Uterus (tissue), 2 donors: ENCODE measurements at regions not wholly inside any gene's neighbourhood (a gene's known extent, or its start where the extent isn't known, plus 50 kb on each side); places are given as distances from the start of the nearest gene placed in this dataset.

Source experiments
- POLR2A ChIP-seq, 2 donors: fragments of 450-650 bp; IDR thresholded peaks; one replicate each; pipeline ENCODE4 v1.6.1; 2016; ENCODE audit warnings: antibody characterized with exemption in 2 of 2, mild to moderate bottlenecking in 1 of 2, moderate library complexity in 1 of 2
- TF ChIP-seq, protein P1 (sequence below), 4 experiments: fragments of 200-600 bp in 2 of 4; fragments of 450-650 bp in 2 of 4; sonication (generic) in 2 of 4; IDR thresholded peaks; one replicate each; pipeline ENCODE4 v1.5.1; 2016 to 2019; ENCODE audit warnings: antibody characterized with exemption in 4 of 4, mild to moderate bottlenecking in 2 of 4, moderate library complexity in 1 of 4

DNA sequence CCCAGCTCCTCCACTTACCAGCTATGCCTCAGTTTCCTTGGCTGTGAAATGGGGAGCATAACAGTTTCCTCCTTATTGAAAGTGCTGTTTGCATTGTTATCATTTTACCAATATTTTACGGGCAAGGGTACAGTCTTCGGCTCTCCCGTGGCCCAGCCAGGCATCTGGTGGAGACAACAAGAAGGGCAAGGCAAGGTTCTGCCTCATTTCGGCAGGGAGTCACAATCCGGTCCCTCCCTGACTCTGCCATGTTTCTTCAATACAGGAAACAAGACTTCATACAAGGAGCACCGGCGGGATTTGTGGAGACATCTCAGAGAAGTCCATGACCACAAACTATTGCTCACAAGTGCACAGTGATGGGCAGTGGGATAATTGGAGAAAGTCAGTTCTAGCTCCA lies 174.0 kb downstream of the FGF18 start:
- TF ChIP-seq, protein P1, sequence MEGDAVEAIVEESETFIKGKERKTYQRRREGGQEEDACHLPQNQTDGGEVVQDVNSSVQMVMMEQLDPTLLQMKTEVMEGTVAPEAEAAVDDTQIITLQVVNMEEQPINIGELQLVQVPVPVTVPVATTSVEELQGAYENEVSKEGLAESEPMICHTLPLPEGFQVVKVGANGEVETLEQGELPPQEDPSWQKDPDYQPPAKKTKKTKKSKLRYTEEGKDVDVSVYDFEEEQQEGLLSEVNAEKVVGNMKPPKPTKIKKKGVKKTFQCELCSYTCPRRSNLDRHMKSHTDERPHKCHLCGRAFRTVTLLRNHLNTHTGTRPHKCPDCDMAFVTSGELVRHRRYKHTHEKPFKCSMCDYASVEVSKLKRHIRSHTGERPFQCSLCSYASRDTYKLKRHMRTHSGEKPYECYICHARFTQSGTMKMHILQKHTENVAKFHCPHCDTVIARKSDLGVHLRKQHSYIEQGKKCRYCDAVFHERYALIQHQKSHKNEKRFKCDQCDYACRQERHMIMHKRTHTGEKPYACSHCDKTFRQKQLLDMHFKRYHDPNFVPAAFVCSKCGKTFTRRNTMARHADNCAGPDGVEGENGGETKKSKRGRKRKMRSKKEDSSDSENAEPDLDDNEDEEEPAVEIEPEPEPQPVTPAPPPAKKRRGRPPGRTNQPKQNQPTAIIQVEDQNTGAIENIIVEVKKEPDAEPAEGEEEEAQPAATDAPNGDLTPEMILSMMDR (IDR thresholded peaks at IDR 0.05), result no peak
- TF ChIP-seq POLR2A (IDR thresholded peaks at IDR 0.05), result no peak
